GM12891 (cell line): ENCODE measurements at regions not wholly inside any gene's neighbourhood (a gene's known extent, or its start where the extent isn't known, plus 50 kb on each side); places are given as distances from the start of the nearest gene placed in this dataset.

Experiments used
- PAX5 ChIP-seq: IDR thresholded peaks from 2 replicates; pipeline ENCODE4 v1.6.1; 2011; ENCODE audit warnings: low read length, moderate library complexity, mild to moderate bottlenecking; ENCODE audit not compliant: insufficient read depth, severe bottlenecking
- POLR2A ChIP-seq: IDR thresholded peaks from 2 replicates; pipeline ENCODE4 v1.6.1; 2011; ENCODE audit warnings: low read depth, low read length, control low read depth
- POLR2AphosphoS5 ChIP-seq: IDR thresholded peaks from 2 replicates; pipeline ENCODE4 v1.6.1; 2011; ENCODE audit warnings: low read depth, low read length, control low read depth
- TAF1 ChIP-seq: IDR thresholded peaks from 2 replicates; pipeline ENCODE4 v1.6.1; 2011; ENCODE audit warnings: low read depth, low read length, control low read depth

DNA sequence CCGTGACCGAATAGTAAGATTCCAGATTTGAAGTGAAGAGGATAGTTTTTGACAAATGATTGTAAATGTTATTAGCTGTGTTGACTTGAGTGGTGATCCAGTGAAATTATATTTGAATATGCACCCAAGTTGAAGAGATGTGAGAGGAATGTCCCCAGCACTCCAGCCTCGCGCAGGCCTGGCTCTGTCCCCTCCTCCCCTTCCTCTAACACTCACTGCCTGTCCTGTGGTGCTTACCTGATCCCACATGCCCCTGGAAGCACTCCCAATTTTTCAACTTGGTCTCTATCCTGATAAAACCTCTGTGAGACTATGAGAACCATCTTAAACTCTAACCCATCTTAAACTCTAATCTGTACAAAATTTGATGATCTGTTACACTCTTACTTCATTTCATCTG is 154.7 kb upstream of the LRP1B start:
- TF ChIP-seq POLR2A (no peak), PAX5 (no peak), TAF1 (no peak), POLR2AphosphoS5 (no peak)
